Effector memory CD4-positive, alpha-beta T cell (primary cell): ENCODE measurements at regions not wholly inside any gene's neighbourhood (a gene's known extent, or its start where the extent isn't known, plus 50 kb on each side); places are given as distances from the start of the nearest gene placed in this dataset.

Source experiments
- DNase-seq, 3 donors: peaks; one replicate each; pipeline ENCODE4 v3.0.0-alpha.2; 2020
- H3K27ac ChIP-seq: 2 replicates; pipeline ENCODE4 v1.7.0; 2013; ENCODE audit warnings: mild to moderate bottlenecking, low read length, moderate library complexity; ENCODE audit not compliant: insufficient read depth, poor library complexity, severe bottlenecking
- H3K27me3 ChIP-seq: replicated peaks from 2 replicates; pipeline ENCODE4 v1.7.0; 2013; ENCODE audit warnings: mild to moderate bottlenecking, low read length; ENCODE audit not compliant: insufficient read depth, control insufficient read depth, poor library complexity, severe bottlenecking
- H3K36me3 ChIP-seq: 2 replicates; pipeline ENCODE4 v1.7.0; 2013; ENCODE audit warnings: mild to moderate bottlenecking, low read length, moderate library complexity; ENCODE audit not compliant: control insufficient read depth, insufficient read depth
- H3K4me1 ChIP-seq: 2 replicates; pipeline ENCODE4 v1.7.0; 2013; ENCODE audit warnings: low read length, mild to moderate bottlenecking; ENCODE audit not compliant: control insufficient read depth, insufficient read depth, poor library complexity, severe bottlenecking
- H3K4me3 ChIP-seq: 2 replicates; pipeline ENCODE4 v1.7.0; 2013; ENCODE audit warnings: low read length, low read depth, mild to moderate bottlenecking; ENCODE audit not compliant: insufficient read depth, poor library complexity, severe bottlenecking
- H3K9me3 ChIP-seq: 2 replicates; pipeline ENCODE4 v1.7.0; 2013; ENCODE audit warnings: mild to moderate bottlenecking, low read length, moderate library complexity; ENCODE audit not compliant: control insufficient read depth

GRCh38 chr13:86741762-86742285, 929.3 kb upstream of the SLITRK5 start:
- Histone ChIP-seq H3K27me3 (no peaks in the 10 kb centered on the region), H3K27ac (no peak overlapping the region), H3K36me3 (no peaks in the 10 kb centered on the region), H3K4me1 (no peaks in the 10 kb centered on the region), H3K9me3 (no peaks in the 10 kb centered on the region), H3K4me3 (no peak overlapping the region)
- no peak for DNase-seq

DNA sequence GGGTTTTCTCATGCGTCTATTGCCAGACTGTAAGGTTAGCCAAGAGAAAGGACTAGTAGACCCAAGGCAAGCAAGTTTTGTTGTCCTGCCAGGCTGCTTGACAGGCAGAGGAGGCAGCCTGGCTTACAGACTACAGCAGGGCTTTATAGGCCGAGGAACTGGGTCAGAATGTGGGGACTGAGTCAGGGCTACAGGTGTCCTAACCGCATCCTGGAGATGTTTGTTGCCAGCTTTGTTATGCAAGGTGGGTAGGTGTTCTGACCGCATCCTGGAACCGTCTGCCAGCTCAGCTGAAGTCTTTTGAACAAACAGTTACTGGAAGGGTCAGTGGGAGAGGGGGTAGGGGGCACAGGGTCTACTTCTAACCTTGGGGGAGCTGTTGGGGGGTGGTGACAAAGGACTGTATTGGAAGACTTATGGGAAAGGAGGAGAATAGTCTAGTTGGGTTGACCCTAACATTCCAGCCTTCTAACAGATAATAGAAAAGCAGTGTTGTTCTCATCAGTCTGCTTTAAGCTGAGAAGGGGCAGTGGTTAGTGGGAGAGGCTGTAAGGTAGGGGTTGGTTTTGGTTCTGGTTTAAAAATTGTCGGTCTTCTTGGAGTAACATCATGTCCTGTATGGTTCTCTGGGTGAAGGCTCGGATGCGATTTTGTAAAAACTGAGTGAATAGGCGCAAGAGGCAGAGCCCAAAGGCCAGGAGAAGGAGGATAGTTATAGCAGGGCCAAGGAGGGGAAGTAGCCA, 913.8 kb upstream of the SLITRK5 start:
- DNase-seq, result peak; percentile 17 to 31 (median 23)
- Histone ChIP-seq H3K27me3 (no peaks in the 10 kb centered on the region), H3K36me3 (no peaks in the 10 kb centered on the region), H3K9me3 (no peaks in the 10 kb centered on the region), H3K4me1 (no peaks in the 10 kb centered on the region), H3K27ac (peak overlapping the region; percentile 29), H3K4me3 (no peak overlapping the region)

- Histone ChIP-seq H3K36me3 (no peaks in the 10 kb centered on the region), H3K4me1 (no peaks in the 10 kb centered on the region), H3K27ac (peak overlapping the region; percentile 29), H3K4me3 (no peak overlapping the region), H3K9me3 (no peaks in the 10 kb centered on the region), H3K27me3 (no peaks in the 10 kb centered on the region)
- no peak for DNase-seq
These were observed 913.1 kb upstream of the SLITRK5 start for GRCh38 chr13:86758116-86758515.

GRCh38 chr13:86760620-86761019, 910.6 kb upstream of the SLITRK5 start:
- no peak overlapping the region for H3K4me3 ChIP-seq
- no peaks in the 10 kb centered on the region for H3K27me3 ChIP-seq
- H3K27ac ChIP-seq, result peak overlapping the region; percentile 1
- no peaks in the 10 kb centered on the region for H3K4me1 ChIP-seq
- H3K36me3 ChIP-seq, result no peaks in the 10 kb centered on the region
- no peak for DNase-seq
- H3K9me3 ChIP-seq, result no peaks in the 10 kb centered on the region

- H3K9me3 ChIP-seq, result no peaks in the 10 kb centered on the region
- H3K4me1 ChIP-seq, result no peaks in the 10 kb centered on the region
- no peaks in the 10 kb centered on the region for H3K36me3 ChIP-seq
- no peak for DNase-seq
- no peak overlapping the region for H3K27ac ChIP-seq
- H3K4me3 ChIP-seq, result no peak overlapping the region
- H3K27me3 ChIP-seq, result no peaks in the 10 kb centered on the region
These were observed 905.7 kb upstream of the SLITRK5 start for GRCh38 chr13:86765462-86765861.

- no peaks in the 10 kb centered on the region for H3K9me3 ChIP-seq
- H3K27me3 ChIP-seq, result no peaks in the 10 kb centered on the region
These were observed 882.6 kb upstream of the SLITRK5 start for GRCh38 chr13:86788616-86789015.

GRCh38 chr13:86792153-86792651, 879.0 kb upstream of the SLITRK5 start:
- Histone ChIP-seq H3K36me3 (no peaks in the 10 kb centered on the region), H3K4me1 (no peaks in the 10 kb centered on the region), H3K9me3 (no peaks in the 10 kb centered on the region), H3K4me3 (no peak overlapping the region), H3K27ac (no peak overlapping the region), H3K27me3 (no peaks in the 10 kb centered on the region)
- DNase-seq, result no peak

More at GRCh38 chr13:86788616-86789015, 882.6 kb upstream of the SLITRK5 start:
- H3K27ac ChIP-seq, result no peak overlapping the region
- H3K4me1 ChIP-seq, result no peaks in the 10 kb centered on the region
- DNase-seq, result no peak
- H3K36me3 ChIP-seq, result no peaks in the 10 kb centered on the region
- no peak overlapping the region for H3K4me3 ChIP-seq

DNA sequence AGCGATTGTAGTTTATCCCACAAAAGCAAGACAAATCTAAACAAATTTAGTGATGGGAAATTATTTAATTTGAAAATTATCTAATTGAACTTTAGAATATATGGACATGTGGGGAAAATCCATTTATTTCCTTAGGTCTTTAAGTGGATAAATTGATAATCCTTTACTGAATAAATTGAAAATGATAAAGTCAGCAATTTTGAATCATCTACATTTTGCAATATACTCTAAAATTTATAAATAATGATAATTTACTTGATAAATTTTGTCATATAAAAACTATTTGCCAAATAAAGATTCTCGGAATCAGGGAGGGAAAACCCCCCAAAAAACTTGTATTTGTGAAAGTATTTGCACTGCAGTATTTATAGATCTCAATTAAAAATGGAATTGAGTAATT, 875.3 kb upstream of the SLITRK5 start:
- Histone ChIP-seq H3K4me1 (no peaks in the 10 kb centered on the region), H3K9me3 (no peaks in the 10 kb centered on the region), H3K27me3 (no peaks in the 10 kb centered on the region), H3K4me3 (no peak overlapping the region), H3K27ac (no peak overlapping the region), H3K36me3 (no peaks in the 10 kb centered on the region)
- DNase-seq, result no peak

DNA sequence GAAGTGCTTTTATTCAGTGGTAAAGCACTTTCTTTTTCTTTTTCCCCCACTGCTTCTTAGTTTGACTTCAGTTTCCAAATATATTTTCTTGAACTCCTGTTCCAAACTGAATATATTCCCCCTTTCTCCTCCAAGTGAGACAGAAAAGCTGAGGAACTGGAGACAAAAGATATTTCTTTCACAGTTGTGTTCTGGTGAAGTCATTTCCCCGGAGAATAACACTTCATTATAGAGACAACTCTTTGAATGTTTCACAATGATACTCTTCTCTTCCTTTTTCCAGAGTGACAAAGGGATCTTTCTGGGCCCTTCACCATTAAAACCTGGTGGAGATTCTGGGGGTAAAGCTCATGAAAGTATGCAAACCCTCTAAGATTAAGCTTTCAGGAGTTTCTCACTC, 860.8 kb upstream of the SLITRK5 start:
- Histone ChIP-seq H3K36me3 (no peaks in the 10 kb centered on the region), H3K9me3 (no peaks in the 10 kb centered on the region), H3K4me1 (no peaks in the 10 kb centered on the region), H3K27ac (no peak overlapping the region), H3K4me3 (no peak overlapping the region), H3K27me3 (no peaks in the 10 kb centered on the region)
- DNase-seq, result no peak

GRCh38 chr13:86813198-86813597, 858.0 kb upstream of the SLITRK5 start:
- H3K36me3 ChIP-seq, result no peaks in the 10 kb centered on the region
- no peak overlapping the region for H3K27ac ChIP-seq
- no peaks in the 10 kb centered on the region for H3K27me3 ChIP-seq
- H3K9me3 ChIP-seq, result no peaks in the 10 kb centered on the region
- no peaks in the 10 kb centered on the region for H3K4me1 ChIP-seq
- no peak for DNase-seq
- no peak overlapping the region for H3K4me3 ChIP-seq
